H4 (cell line): ENCODE measurements at regions not wholly inside any gene's neighbourhood (a gene's known extent, or its start where the extent isn't known, plus 50 kb on each side); places are given as distances from the start of the nearest gene placed in this dataset.

Experiments used
- DNase-seq: peaks from one replicate; pipeline ENCODE4 v3.0.0-alpha.2; 2015; ENCODE audit warnings: low spot score

- no peak for DNase-seq
Measured at GRCh38 chr14:87732562-87732961, 260.4 kb downstream of the GALC start.

- no peak for DNase-seq
Measured at GRCh38 chr14:87725318-87725717, 267.7 kb downstream of the GALC start.

- no peak for DNase-seq
Measured at GRCh38 chr14:87712396-87713090, 280.4 kb downstream of the GALC start.

- no peak for DNase-seq
Measured at GRCh38 chr14:87705439-87705896, 287.5 kb downstream of the GALC start.

- peak; percentile 8 for DNase-seq
Measured at GRCh38 chr14:87698481-87698880, 294.5 kb downstream of the GALC start.

- DNase-seq = no peak
Measured at GRCh38 chr14:87696485-87696884, 296.5 kb downstream of the GALC start.

GRCh38 chr14:87691042-87691881 is 301.7 kb downstream of the GALC start:
- DNase-seq = no peak

- DNase-seq = no peak
Measured at GRCh38 chr14:87690076-87690613, 302.8 kb downstream of the GALC start.

GRCh38 chr14:87688524-87688923 is 304.5 kb downstream of the GALC start:
- DNase-seq = no peak

GRCh38 chr14:87687420-87687819 is 305.6 kb downstream of the GALC start:
- no peak for DNase-seq

- DNase-seq = no peak
Measured at GRCh38 chr14:87686746-87687145, 306.2 kb downstream of the GALC start.

- DNase-seq = no peak
Measured at GRCh38 chr14:87679866-87680265, 313.1 kb downstream of the GALC start.

- DNase-seq = no peak
Measured at GRCh38 chr14:87678624-87679023, 314.4 kb downstream of the GALC start.

GRCh38 chr14:87676814-87677437 is 316.1 kb downstream of the GALC start:
- DNase-seq = no peak

GRCh38 chr14:87667659-87668058 is 325.3 kb downstream of the GALC start:
- no peak for DNase-seq

GRCh38 chr14:87656315-87656714 is 336.7 kb downstream of the GALC start:
- no peak for DNase-seq

- no peak for DNase-seq
Measured at GRCh38 chr14:87652278-87652677, 340.7 kb downstream of the GALC start.

GRCh38 chr14:87644689-87645088 is 348.3 kb downstream of the GALC start:
- no peak for DNase-seq

- no peak for DNase-seq
Measured at GRCh38 chr14:87643005-87643404, 350.0 kb downstream of the GALC start.

- DNase-seq = no peak
Measured at GRCh38 chr14:87640553-87640952, 352.4 kb downstream of the GALC start.

- no peak for DNase-seq
Measured at GRCh38 chr14:87638196-87638595, 354.8 kb downstream of the GALC start.

- no peak for DNase-seq
Measured at GRCh38 chr14:87635442-87635841, 357.5 kb downstream of the GALC start.
